Mesenchymal stem cell (in vitro differentiated cells and primary cell): ENCODE measurements at regions not wholly inside any gene's neighbourhood (a gene's known extent, or its start where the extent isn't known, plus 50 kb on each side); places are given as distances from the start of the nearest gene placed in this dataset.

ENCODE experiments used
- DNase-seq: peaks from one replicate; pipeline ENCODE4 v3.0.0-alpha.2; 2013
- H2AFZ ChIP-seq: one replicate; pipeline ENCODE4 v1.6.1; 2013; ENCODE audit warnings: low read depth, mild to moderate bottlenecking, control low read depth, inconsistent platforms, low read length, moderate library complexity
- H2AK5ac ChIP-seq: 2 replicates; pipeline ENCODE4 v1.6.1; 2013; ENCODE audit warnings: low read length, moderate library complexity, mild to moderate bottlenecking, inconsistent platforms; ENCODE audit not compliant: severe bottlenecking
- H2BK120ac ChIP-seq: one replicate; pipeline ENCODE4 v1.6.1; 2013; ENCODE audit warnings: low read depth, mild to moderate bottlenecking, inconsistent platforms, low read length, moderate library complexity
- H2BK12ac ChIP-seq, 2 experiments: one replicate each; pipeline ENCODE4 v1.6.1; 2013; ENCODE audit warnings: inconsistent platforms in 2 of 2, low read length in 2 of 2, mild to moderate bottlenecking in 2 of 2, moderate library complexity in 2 of 2, control low read depth in 1 of 2
- H2BK15ac ChIP-seq: one replicate; pipeline ENCODE4 v1.6.1; 2013; ENCODE audit warnings: mild to moderate bottlenecking, low read depth, inconsistent platforms; ENCODE audit not compliant: poor library complexity, severe bottlenecking
- H2BK5ac ChIP-seq: 2 replicates; pipeline ENCODE4 v1.6.1; 2013; ENCODE audit warnings: low read depth, mild to moderate bottlenecking, low read length, control low read depth, inconsistent platforms; ENCODE audit not compliant: poor library complexity, severe bottlenecking
- H3K14ac ChIP-seq, 2 experiments: one replicate each; pipeline ENCODE4 v1.6.1; 2013; ENCODE audit warnings: inconsistent platforms in 2 of 2, low read length in 2 of 2, control low read depth in 1 of 2, mild to moderate bottlenecking in 1 of 2, moderate library complexity in 1 of 2
- H3K18ac ChIP-seq, 2 experiments: one replicate each; pipeline ENCODE4 v1.6.1; 2013; ENCODE audit warnings: inconsistent platforms in 2 of 2, low read length in 2 of 2, control low read depth in 1 of 2, low read depth in 1 of 2, mild to moderate bottlenecking in 1 of 2
- H3K23ac ChIP-seq, 2 experiments: one replicate each; pipeline ENCODE4 v1.6.1; 2013; ENCODE audit warnings: inconsistent platforms in 2 of 2, low read length in 2 of 2, mild to moderate bottlenecking in 2 of 2, moderate library complexity in 2 of 2, control low read depth in 1 of 2
- H3K27ac ChIP-seq: 2 replicates; pipeline ENCODE4 v1.5.1; 2013; ENCODE audit warnings: mild to moderate bottlenecking, moderate library complexity, low read length, control low read depth, inconsistent platforms; ENCODE audit not compliant: poor library complexity, severe bottlenecking
- H3K27me3 ChIP-seq, 2 experiments: 2 replicates each; pipeline versions ENCODE4 v1.6.1 to v1.7.0; 2013; ENCODE audit warnings: low read length in 2 of 2, mild to moderate bottlenecking in 2 of 2, moderate library complexity in 2 of 2, control low read depth in 1 of 2, inconsistent platforms in 1 of 2; ENCODE audit not compliant: control insufficient read depth in 1 of 2, insufficient read depth in 1 of 2
- H3K36me3 ChIP-seq, 2 experiments: 2 replicates each; pipeline versions ENCODE4 v1.6.1 to v1.7.0; 2013; ENCODE audit warnings: low read length in 2 of 2, control low read depth in 1 of 2, inconsistent platforms in 1 of 2, low read depth in 1 of 2, mild to moderate bottlenecking in 1 of 2; ENCODE audit not compliant: insufficient read depth in 2 of 2, control insufficient read depth in 1 of 2
- H3K4ac ChIP-seq, 2 experiments: one replicate each; pipeline ENCODE4 v1.6.1; 2013; ENCODE audit warnings: inconsistent platforms in 2 of 2, low read length in 2 of 2, mild to moderate bottlenecking in 2 of 2, moderate library complexity in 2 of 2, control low read depth in 1 of 2, low read depth in 1 of 2
- H3K4me1 ChIP-seq: 2 replicates; pipeline ENCODE4 v1.6.1; 2013; ENCODE audit warnings: low read depth, low read length, control low read depth; ENCODE audit not compliant: control insufficient read depth, insufficient read depth
- H3K4me2 ChIP-seq: 2 replicates; pipeline ENCODE4 v1.6.1; 2013; ENCODE audit warnings: low read length, mild to moderate bottlenecking, inconsistent platforms; ENCODE audit not compliant: poor library complexity, severe bottlenecking
- H3K4me3 ChIP-seq, 2 experiments: 2 replicates each; pipeline versions ENCODE4 v1.5.1 to v1.7.0; 2013; ENCODE audit warnings: low read length in 2 of 2, mild to moderate bottlenecking in 2 of 2, control low read depth in 1 of 2, low read depth in 1 of 2; ENCODE audit not compliant: insufficient read depth in 1 of 2
- H3K79me1 ChIP-seq: replicated peaks from 2 replicates; pipeline ENCODE4 v1.6.1; 2013; ENCODE audit warnings: mild to moderate bottlenecking, control low read depth, low read length, inconsistent platforms; ENCODE audit not compliant: poor library complexity, severe bottlenecking
- H3K9ac ChIP-seq: 2 replicates; pipeline ENCODE4 v1.7.0; 2013; ENCODE audit warnings: mild to moderate bottlenecking, low read length, moderate library complexity
- H3K9me3 ChIP-seq: 2 replicates; pipeline ENCODE4 v1.7.0; 2013; ENCODE audit warnings: mild to moderate bottlenecking, low read length; ENCODE audit not compliant: control insufficient read depth
- H4K8ac ChIP-seq: one replicate; pipeline ENCODE4 v1.6.1; 2013; ENCODE audit warnings: inconsistent platforms, mild to moderate bottlenecking, low read length, moderate library complexity
- H4K91ac ChIP-seq: one replicate; pipeline ENCODE4 v1.6.1; 2013; ENCODE audit warnings: mild to moderate bottlenecking, low read length, inconsistent platforms
- WGBS: methylation state at CpG from one replicate; pipeline ENCODE4 v1.1.7; 2013; ENCODE audit warnings: mixed read lengths; 5-methylcytosine and 5-hydroxymethylcytosine counted together

DNA sequence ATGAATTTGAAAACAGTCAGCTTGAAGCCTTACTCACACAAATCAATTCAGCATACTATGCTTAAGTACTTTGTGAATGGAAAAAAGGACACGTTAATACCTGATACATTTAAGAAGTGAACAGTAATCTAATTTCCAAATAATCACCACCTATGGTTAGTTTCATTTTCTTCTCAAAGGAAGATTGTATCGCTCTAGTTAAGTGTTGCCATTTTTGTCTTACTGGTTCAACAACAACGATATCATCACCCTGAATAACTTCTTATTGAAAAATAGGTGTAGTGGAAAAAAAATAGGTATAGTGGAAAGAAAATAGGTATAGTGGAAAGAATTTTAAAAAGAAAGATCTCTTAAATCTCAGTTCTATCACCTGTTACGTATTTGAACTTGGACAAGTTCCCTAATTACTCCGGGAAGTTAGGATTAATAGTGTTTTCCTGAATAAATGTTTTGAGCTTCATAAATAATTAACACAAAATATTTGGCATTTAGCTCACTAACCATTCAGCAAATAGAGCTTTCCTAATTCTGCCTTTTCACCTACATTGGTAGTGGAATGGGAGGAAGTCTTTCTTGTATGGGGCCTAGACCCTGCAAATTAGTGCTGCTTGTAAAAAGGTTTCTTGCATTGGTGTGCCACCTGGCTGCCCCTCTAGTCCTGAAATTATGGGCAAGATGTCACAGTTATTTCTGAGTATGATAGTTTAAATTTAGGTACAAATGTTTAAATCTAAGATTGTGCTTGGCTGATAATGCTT lies 502.6 kb upstream of the NMUR2 start:
- H2BK120ac ChIP-seq: no peak overlapping the region
- no peak overlapping the region for H3K18ac ChIP-seq
- H4K8ac ChIP-seq: no peak overlapping the region
- H4K91ac ChIP-seq: no peak overlapping the region
- H2AK5ac ChIP-seq: no peak overlapping the region
- H3K4ac ChIP-seq: no peak overlapping the region
- no peak overlapping the region for H3K23ac ChIP-seq
- no peaks in the 10 kb centered on the region for H3K4me1 ChIP-seq
- H3K14ac ChIP-seq: no peak overlapping the region
- no peak overlapping the region for H2BK15ac ChIP-seq
- H3K79me1 ChIP-seq: no peaks in the 10 kb centered on the region
- H3K9ac ChIP-seq: no peak overlapping the region
- no peak overlapping the region for H3K4me2 ChIP-seq
- DNase-seq: no peak
- H3K9me3 ChIP-seq: no peaks in the 10 kb centered on the region
- H2AFZ ChIP-seq: no peak overlapping the region
- no peak overlapping the region for H3K4me3 ChIP-seq
- no peak overlapping the region for H3K27ac ChIP-seq
- no peaks in the 10 kb centered on the region for H3K36me3 ChIP-seq
- H2BK5ac ChIP-seq: no peak overlapping the region
- no CpG with 5 or more reads among the region's 5 CpGs for WGBS
- H2BK12ac ChIP-seq: no peak overlapping the region
- H3K27me3 ChIP-seq: no peaks in the 10 kb centered on the region

DNA sequence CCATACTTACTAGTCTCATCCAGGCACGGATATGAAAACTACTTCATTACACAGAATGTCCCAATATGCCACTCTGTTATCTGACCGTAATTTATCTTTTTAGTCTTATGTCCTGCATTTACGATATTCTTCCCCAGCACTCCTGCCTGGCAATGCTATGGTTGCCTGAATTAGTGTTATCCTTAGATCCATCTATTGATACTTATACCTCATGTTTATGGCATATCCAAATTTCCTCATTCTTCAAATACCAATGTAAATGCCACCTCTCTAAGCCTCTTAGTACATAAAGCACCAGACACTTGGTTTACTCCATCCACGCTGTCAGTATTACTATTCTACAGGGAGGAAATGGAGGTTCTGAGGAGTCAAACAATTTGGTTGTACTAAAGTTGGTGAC lies 507.8 kb upstream of the NMUR2 start:
- no peak overlapping the region for H3K4me2 ChIP-seq
- H3K4me1 ChIP-seq: no peaks in the 10 kb centered on the region
- no peak overlapping the region for H3K27ac ChIP-seq
- no peak overlapping the region for H2BK5ac ChIP-seq
- no peaks in the 10 kb centered on the region for H3K27me3 ChIP-seq
- no peak overlapping the region for H3K18ac ChIP-seq
- H3K23ac ChIP-seq: no peak overlapping the region
- H2BK120ac ChIP-seq: no peak overlapping the region
- H3K36me3 ChIP-seq: no peaks in the 10 kb centered on the region
- H3K4me3 ChIP-seq: no peak overlapping the region
- no peak overlapping the region for H2BK15ac ChIP-seq
- H2BK12ac ChIP-seq: no peak overlapping the region
- DNase-seq: no peak
- H3K9me3 ChIP-seq: no peaks in the 10 kb centered on the region
- no peaks in the 10 kb centered on the region for H3K79me1 ChIP-seq
- no peak overlapping the region for H3K9ac ChIP-seq
- H3K14ac ChIP-seq: no peak overlapping the region
- H2AK5ac ChIP-seq: no peak overlapping the region
- WGBS: 56% methylated on average over 3 of the region's 4 CpGs
- no peak overlapping the region for H2AFZ ChIP-seq
- no peak overlapping the region for H4K91ac ChIP-seq
- no peak overlapping the region for H3K4ac ChIP-seq
- H4K8ac ChIP-seq: no peak overlapping the region

DNA sequence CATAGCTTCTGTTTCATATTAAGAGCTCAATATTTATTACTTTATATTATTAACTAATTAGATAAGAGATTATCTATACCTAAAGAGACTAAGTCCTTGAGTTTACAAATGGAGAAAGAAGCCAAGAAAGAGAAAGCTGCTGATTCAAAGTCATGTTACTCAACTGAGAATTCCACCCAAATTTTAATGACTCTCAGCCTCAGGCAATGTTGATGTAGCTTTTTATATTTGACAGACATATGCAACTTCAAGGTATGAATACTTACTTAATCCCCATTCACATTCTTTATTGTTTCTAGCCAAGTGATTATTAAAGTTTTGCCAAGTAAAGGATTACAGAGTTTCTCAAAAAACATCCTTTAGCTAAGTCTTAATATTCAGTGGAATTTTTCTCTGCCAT lies 527.5 kb upstream of the NMUR2 start:
- Histone ChIP-seq H3K4me3 (no peak overlapping the region), H2BK120ac (no peak overlapping the region), H2BK5ac (no peak overlapping the region), H3K23ac (no peak overlapping the region), H3K4me1 (no peaks in the 10 kb centered on the region), H2BK12ac (no peak overlapping the region), H3K4ac (no peak overlapping the region), H2BK15ac (no peak overlapping the region), H3K36me3 (no peaks in the 10 kb centered on the region), H4K91ac (no peak overlapping the region), H3K27me3 (no peaks in the 10 kb centered on the region), H3K14ac (no peak overlapping the region), H3K18ac (no peak overlapping the region), H4K8ac (no peak overlapping the region), H2AFZ (no peak overlapping the region), H2AK5ac (no peak overlapping the region), H3K9me3 (peaks cover 7% of the 10 kb centered on the region), H3K4me2 (no peak overlapping the region), H3K27ac (no peak overlapping the region), H3K79me1 (no peaks in the 10 kb centered on the region), H3K9ac (no peak overlapping the region)
- DNase-seq: no peak

DNA sequence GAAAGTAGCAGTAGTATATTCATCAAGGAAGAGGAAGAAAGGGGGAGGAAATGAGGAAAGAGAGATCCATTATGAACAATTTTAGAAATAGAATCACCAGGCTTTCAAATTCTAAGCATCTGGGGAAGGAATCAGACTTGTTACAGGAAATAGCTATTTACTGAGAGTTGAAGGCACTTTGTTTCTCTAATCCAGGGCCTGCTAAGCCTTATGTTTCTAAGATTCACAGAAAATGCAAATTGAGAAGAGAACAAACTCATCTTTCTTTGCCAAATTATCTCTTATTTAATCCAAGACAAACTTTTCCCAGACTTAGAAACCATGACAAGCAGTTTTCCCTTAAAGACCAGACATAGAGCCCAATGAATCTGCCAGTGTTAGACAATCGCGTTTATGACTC lies 528.0 kb upstream of the NMUR2 start:
- Histone ChIP-seq H4K91ac (no peak overlapping the region), H3K4ac (no peak overlapping the region), H4K8ac (no peak overlapping the region), H2BK12ac (no peak overlapping the region), H3K14ac (no peak overlapping the region), H3K9ac (no peak overlapping the region), H3K27ac (no peak overlapping the region), H3K36me3 (no peaks in the 10 kb centered on the region), H2AFZ (no peak overlapping the region), H3K9me3 (peaks cover 7% of the 10 kb centered on the region), H2BK15ac (no peak overlapping the region), H3K79me1 (no peaks in the 10 kb centered on the region), H3K23ac (no peak overlapping the region), H3K27me3 (no peaks in the 10 kb centered on the region), H3K4me1 (no peaks in the 10 kb centered on the region), H3K4me2 (no peak overlapping the region), H2BK5ac (no peak overlapping the region), H2BK120ac (no peak overlapping the region), H2AK5ac (no peak overlapping the region), H3K18ac (no peak overlapping the region), H3K4me3 (no peak overlapping the region)
- 96% methylated on average over 2 of the region's 2 CpGs for WGBS
- DNase-seq: no peak
